Left lung (tissue), 4 donors: ENCODE measurements at regions not wholly inside any gene's neighbourhood (a gene's known extent, or its start where the extent isn't known, plus 50 kb on each side); places are given as distances from the start of the nearest gene placed in this dataset.

Experiments used
- ATAC-seq: fragments of 200-7000 bp; cut with Tn5 transposase; one replicate; pipeline ENCODE4 v1.9.1; 2020; ENCODE audit warnings: moderate library complexity
- DNase-seq, 4 donors: peaks; one replicate each; pipeline ENCODE4 v3.0.0-alpha.2; 2013 to 2020
- H3K27ac ChIP-seq, 2 donors: fragments of 200-600 bp; sonication (generic) in 1 of 2; one replicate each; pipeline versions ENCODE4 v1.5.0 to v1.8.0; 2020 to 2021
- H3K27me3 ChIP-seq, 2 donors: fragments of 200-600 bp; sonication (generic) in 1 of 2; one replicate each; pipeline versions ENCODE4 v1.5.0 to v1.8.0; 2020 to 2021
- H3K36me3 ChIP-seq, 2 donors: fragments of 200-600 bp; sonication (generic) in 1 of 2; one replicate each; pipeline versions ENCODE4 v1.5.0 to v1.8.0; 2020 to 2021
- H3K4me1 ChIP-seq, 2 donors: fragments of 200-600 bp; one replicate each; pipeline ENCODE4 v1.8.0; 2021
- H3K4me3 ChIP-seq, 2 donors: fragments of 200-600 bp; sonication (generic) in 1 of 2; one replicate each; pipeline versions ENCODE4 v1.5.0 to v1.8.0; 2020 to 2021; ENCODE audit warnings: mild to moderate bottlenecking in 1 of 2
- H3K9me3 ChIP-seq, 2 donors: fragments of 200-600 bp; sonication (generic) in 1 of 2; one replicate each; pipeline versions ENCODE4 v1.5.0 to v1.8.0; 2020 to 2021
- intact Hi-C, 2 donors: fragments of 100-400 bp; cut with DNase I; formaldehyde crosslinking; loops; one replicate each; pipeline versions ENCODE4 v1.11.2 to v1.14.2; 2022
- TF ChIP-seq, protein P1 (sequence below), 2 donors: fragments of 200-600 bp; sonication (generic) in 1 of 2; IDR thresholded peaks; one replicate each; pipeline versions ENCODE4 v1.5.0 to v1.8.0; 2021; ENCODE audit warnings: antibody characterized with exemption in 2 of 2
- donor health status: DM: no; HTN: yes; CAD: no.
- donor health status: DM: no; HTN: no; CAD: no.

DNA sequence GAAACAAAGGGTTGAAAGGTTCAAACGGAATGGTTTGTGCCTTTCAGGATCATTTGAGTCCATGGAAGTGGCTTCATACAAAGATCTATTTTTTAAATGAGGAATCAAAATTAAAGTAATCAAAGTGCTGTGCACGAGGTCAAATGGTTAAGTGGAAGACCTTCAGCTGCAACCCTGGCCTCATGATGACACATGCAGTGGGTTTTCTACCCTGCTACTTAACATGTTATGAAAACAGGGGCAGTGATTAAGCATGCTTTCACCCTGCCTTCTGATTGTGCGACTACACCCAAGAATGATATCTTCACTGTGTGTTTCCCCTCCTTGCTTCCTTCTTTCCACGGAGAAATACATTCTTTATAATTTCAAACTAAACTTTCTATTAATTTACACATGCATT, 604.2 kb downstream of the LRRIQ3 start:
- peak in 1 of 4 donors; percentile 3 for DNase-seq
- ATAC-seq: peak; percentile 72
- no peaks in the 10 kb centered on the region for H3K27me3 ChIP-seq
- H3K27ac ChIP-seq: peak overlapping the region; percentile 18 to 37
- intact Hi-C loops: no loop called here
- no peaks in the 10 kb centered on the region for H3K9me3 ChIP-seq
- TF ChIP-seq, protein P1, sequence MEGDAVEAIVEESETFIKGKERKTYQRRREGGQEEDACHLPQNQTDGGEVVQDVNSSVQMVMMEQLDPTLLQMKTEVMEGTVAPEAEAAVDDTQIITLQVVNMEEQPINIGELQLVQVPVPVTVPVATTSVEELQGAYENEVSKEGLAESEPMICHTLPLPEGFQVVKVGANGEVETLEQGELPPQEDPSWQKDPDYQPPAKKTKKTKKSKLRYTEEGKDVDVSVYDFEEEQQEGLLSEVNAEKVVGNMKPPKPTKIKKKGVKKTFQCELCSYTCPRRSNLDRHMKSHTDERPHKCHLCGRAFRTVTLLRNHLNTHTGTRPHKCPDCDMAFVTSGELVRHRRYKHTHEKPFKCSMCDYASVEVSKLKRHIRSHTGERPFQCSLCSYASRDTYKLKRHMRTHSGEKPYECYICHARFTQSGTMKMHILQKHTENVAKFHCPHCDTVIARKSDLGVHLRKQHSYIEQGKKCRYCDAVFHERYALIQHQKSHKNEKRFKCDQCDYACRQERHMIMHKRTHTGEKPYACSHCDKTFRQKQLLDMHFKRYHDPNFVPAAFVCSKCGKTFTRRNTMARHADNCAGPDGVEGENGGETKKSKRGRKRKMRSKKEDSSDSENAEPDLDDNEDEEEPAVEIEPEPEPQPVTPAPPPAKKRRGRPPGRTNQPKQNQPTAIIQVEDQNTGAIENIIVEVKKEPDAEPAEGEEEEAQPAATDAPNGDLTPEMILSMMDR (IDR thresholded peaks at IDR 0.05): no peak
- peaks cover 0 to 4% of the 10 kb centered on the region in 2 donors for H3K4me1 ChIP-seq
- no peak overlapping the region for H3K4me3 ChIP-seq
- H3K36me3 ChIP-seq: no peaks in the 10 kb centered on the region

DNA sequence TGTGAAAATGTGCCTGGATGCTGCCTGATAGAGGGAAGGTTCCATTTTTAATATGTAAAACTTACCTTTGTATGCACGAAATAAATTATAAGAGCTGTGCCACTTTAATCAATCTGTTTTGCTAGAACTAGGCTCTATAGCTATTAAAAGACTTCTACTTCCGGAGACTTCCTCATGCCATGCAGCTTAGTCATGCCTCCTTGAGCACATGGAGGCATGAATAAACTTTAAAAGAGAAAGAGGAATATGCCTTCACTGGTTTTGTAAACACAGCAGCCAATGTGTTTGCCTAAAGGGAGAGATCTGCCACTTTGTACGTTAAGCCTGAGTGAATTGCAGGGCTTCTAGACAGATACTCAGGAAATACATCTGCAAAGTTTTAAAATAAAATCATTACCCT, 604.6 kb downstream of the LRRIQ3 start:
- Histone ChIP-seq H3K27me3 (no peaks in the 10 kb centered on the region), H3K36me3 (no peaks in the 10 kb centered on the region), H3K9me3 (no peaks in the 10 kb centered on the region), H3K4me1 (peaks cover 0 to 4% of the 10 kb centered on the region in 2 donors), H3K27ac (peak overlapping the region; percentile 18 to 37), H3K4me3 (no peak overlapping the region)
- peak; percentile 98 for ATAC-seq
- intact Hi-C loops: no loop called here
- peak in 3 of 4 donors; percentile 15 to 52 (median 42) for DNase-seq
- TF ChIP-seq, protein P1 (IDR thresholded peaks at IDR 0.05): no peak

DNA sequence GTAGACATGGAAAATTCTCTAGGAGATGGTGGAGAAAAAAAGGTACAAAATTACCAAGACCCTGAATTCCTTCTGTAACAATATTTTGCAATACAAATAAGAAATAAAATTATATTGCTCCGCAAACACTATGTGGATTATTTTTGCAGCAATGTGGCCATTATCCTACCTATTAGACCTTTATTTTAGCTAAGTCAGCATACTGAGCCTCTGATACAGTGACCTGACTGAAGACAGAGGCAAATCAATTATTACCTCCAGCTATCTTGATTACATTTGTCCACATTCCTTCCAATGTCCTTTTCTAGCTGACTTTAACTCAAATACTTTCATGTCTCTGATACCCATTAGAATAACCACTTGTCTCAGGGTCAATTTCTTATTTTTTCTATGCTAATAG, 610.9 kb downstream of the LRRIQ3 start:
- DNase-seq: no peak
- TF ChIP-seq, protein P1 (IDR thresholded peaks at IDR 0.05): no peak
- Histone ChIP-seq H3K27ac (no peak overlapping the region), H3K4me3 (no peak overlapping the region), H3K36me3 (no peaks in the 10 kb centered on the region), H3K27me3 (no peaks in the 10 kb centered on the region), H3K9me3 (no peaks in the 10 kb centered on the region), H3K4me1 (no peaks in the 10 kb centered on the region)
- no peak for ATAC-seq
- intact Hi-C loops: no loop called here

DNA sequence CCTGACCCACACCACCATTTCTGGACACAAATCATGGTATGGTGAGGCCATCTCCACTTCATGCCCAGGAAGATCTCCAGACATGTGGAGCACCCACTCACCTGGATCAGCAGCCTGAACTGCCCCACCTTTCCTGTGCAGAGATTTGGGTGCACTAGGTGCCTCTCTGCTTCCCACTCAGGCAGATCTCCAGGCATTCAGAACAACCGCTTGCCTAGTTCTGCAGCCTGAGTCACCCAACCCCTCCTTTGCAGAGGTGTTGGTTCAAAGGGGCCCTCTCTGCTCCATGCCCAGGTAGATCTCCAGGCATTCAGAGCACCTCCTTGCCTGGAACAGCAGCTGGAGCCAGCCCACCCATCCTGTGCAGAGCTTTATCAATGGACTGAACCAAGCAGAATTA, 620.8 kb downstream of the LRRIQ3 start:
- ATAC-seq: no peak
- TF ChIP-seq, protein P1 (IDR thresholded peaks at IDR 0.05): no peak
- no peak for DNase-seq
- peaks cover 0 to 14% of the 10 kb centered on the region in 2 donors for H3K9me3 ChIP-seq
- no peak overlapping the region for H3K27ac ChIP-seq
- H3K4me3 ChIP-seq: no peak overlapping the region
- intact Hi-C loops: no loop called here
- no peaks in the 10 kb centered on the region for H3K4me1 ChIP-seq
- H3K36me3 ChIP-seq: no peaks in the 10 kb centered on the region
- H3K27me3 ChIP-seq: no peaks in the 10 kb centered on the region

DNA sequence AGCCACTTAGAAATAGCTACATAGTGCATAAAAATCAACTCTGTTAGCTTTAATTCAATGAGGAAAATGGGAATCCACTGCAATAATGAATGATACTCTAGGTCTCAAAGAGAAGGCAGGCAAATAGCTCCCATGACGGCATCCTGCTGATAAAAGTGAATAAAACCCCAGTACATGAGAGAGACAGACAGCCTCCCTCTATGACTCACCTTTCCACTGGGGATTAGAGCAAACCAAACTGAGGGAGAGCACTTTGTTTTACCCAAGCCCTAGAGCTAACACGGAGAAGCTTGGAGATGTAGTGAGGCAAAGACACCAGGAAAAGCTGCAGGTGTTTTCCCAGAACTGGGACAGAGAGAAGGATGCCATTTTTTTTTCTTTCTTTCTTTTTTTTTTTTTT, 621.9 kb downstream of the LRRIQ3 start:
- H3K4me3 ChIP-seq: no peak overlapping the region
- TF ChIP-seq, protein P1 (IDR thresholded peaks at IDR 0.05): no peak
- ATAC-seq (no peak), DNase-seq (no peak)
- H3K36me3 ChIP-seq: no peaks in the 10 kb centered on the region
- intact Hi-C loops: no loop called here
- H3K27me3 ChIP-seq: no peaks in the 10 kb centered on the region
- no peak overlapping the region for H3K27ac ChIP-seq
- H3K9me3 ChIP-seq: peaks cover 0 to 14% of the 10 kb centered on the region in 2 donors
- no peaks in the 10 kb centered on the region for H3K4me1 ChIP-seq
